ENCODE measurements at regions not wholly inside any gene's neighbourhood (a gene's known extent, or its start where the extent isn't known, plus 50 kb on each side); places are given as distances from the start of the nearest gene placed in this dataset.

DNA sequence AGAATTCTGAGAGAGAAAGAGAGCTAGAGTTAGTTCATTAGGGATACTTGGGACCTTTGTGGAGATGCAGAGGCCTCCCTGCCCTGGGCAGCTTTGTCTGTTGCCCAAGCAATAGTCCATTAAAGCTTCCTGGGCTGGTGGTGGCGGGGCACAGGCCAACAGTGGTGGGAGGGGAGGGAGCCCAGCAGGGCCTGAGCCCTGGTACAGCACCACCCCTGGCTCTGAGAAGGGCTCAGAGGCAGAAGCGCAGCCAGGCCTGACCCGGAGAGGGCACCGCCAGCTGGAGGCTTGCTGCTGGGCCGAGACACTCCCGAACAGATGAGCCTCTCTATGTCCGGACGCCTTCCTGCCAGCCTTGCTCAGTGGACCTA, 65.3 kb downstream of the EFNB1 start:
- Histone ChIP-seq H3K4me1 (peaks cover 13% of the 10 kb centered on the region), H3K27ac (peak overlapping the region; percentile 78), H3K9me3 (no peaks in the 10 kb centered on the region), H3K36me3 (no peaks in the 10 kb centered on the region), H3K4me3 (peak overlapping the region; percentile 10), H3K27me3 (no peaks in the 10 kb centered on the region)
- ATAC-seq = peak; percentile 40
- DNase-seq = no peak
- no peak for TF ChIP-seq CTCF (IDR thresholded peaks at IDR 0.05)
- intact Hi-C loops (cut with DNase I) = no loop called here

DNA sequence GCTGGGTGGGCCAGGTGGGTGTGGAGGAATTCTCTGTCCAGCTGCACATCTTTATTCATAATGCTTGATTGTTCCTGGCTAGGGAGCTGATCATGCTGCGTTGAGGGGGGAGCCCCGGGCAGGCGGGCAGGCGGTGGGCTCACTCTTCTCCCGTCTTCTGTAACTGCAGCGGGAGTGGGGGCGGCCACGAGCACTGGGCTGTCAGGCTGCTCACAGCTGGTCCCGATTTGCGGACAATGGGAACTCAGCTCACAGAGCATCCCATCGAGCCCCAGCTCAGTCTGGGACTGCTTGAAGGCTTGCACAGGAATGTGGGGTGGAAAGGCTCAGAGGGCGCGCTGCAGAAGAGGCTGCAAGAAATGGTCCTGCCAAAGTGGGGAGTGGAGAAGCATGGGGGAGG, 63.8 kb downstream of the EFNB1 start:
- intact Hi-C loops (cut with DNase I) = no loop called here
- no peak for TF ChIP-seq CTCF (IDR thresholded peaks at IDR 0.05)
- H3K4me1 ChIP-seq = peaks cover 13% of the 10 kb centered on the region
- DNase-seq = no peak
- H3K4me3 ChIP-seq = no peak overlapping the region
- no peaks in the 10 kb centered on the region for H3K36me3 ChIP-seq
- no peak overlapping the region for H3K27ac ChIP-seq
- H3K27me3 ChIP-seq = no peaks in the 10 kb centered on the region
- no peak for ATAC-seq
- no peaks in the 10 kb centered on the region for H3K9me3 ChIP-seq

- ATAC-seq (no peak), DNase-seq (no peak)
- H3K4me3 ChIP-seq = no peak overlapping the region
- no peak overlapping the region for H3K27ac ChIP-seq
- no peaks in the 10 kb centered on the region for H3K36me3 ChIP-seq
- no peaks in the 10 kb centered on the region for H3K27me3 ChIP-seq
- peaks cover 13% of the 10 kb centered on the region for H3K4me1 ChIP-seq
- no peak for TF ChIP-seq CTCF (IDR thresholded peaks at IDR 0.05)
- H3K9me3 ChIP-seq = no peaks in the 10 kb centered on the region
- intact Hi-C loops (cut with DNase I) = no loop called here
Observed at GRCh38 chrX:68892134-68892533, 63.3 kb downstream of the EFNB1 start.

All from upper lobe of right lung (tissue), 1 donor.